HG03571 (cell line): ENCODE measurements at regions not wholly inside any gene's neighbourhood (a gene's known extent, or its start where the extent isn't known, plus 50 kb on each side); places are given as distances from the start of the nearest gene placed in this dataset.

ENCODE experiments used
- ATAC-seq: cut with Tn5 transposase; IDR thresholded peaks from one replicate; pipeline ENCODE4 v1.9.1; 2021; ENCODE audit not compliant: unreplicated experiment

- no peak for ATAC-seq
Measured at GRCh38 chr5:158082696-158083287, 223.8 kb upstream of the CLINT1 start.

- no peak for ATAC-seq
Measured at GRCh38 chr5:158080112-158080511, 221.2 kb upstream of the CLINT1 start.

DNA sequence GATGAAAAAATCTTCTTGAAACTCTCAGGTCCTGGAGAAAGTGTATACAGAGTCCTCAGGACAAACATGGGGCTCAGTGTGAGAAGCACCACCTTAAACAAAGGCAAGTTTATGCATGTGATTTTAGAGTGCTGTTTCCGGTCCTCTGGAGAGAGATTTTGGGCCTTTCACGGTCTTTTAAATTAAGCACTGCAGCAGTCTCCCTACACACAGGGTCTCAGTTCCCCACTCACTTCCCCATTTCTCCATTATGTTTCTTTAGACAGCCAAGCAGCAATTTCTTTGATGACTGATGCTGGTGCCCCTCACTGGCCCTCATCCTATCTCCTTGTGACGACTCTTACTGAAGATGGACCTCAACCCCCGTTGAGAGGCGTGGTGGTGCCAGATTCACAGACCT, 220.2 kb upstream of the CLINT1 start:
- no peak for ATAC-seq

- ATAC-seq = no peak
Measured at GRCh38 chr5:158074992-158075769, 216.2 kb upstream of the CLINT1 start.

GRCh38 chr5:158074597-158074991, 215.6 kb upstream of the CLINT1 start:
- no peak for ATAC-seq

- no peak for ATAC-seq
Measured at GRCh38 chr5:158070859-158071258, 211.9 kb upstream of the CLINT1 start.

GRCh38 chr5:158069838-158070237, 210.9 kb upstream of the CLINT1 start:
- no peak for ATAC-seq

DNA sequence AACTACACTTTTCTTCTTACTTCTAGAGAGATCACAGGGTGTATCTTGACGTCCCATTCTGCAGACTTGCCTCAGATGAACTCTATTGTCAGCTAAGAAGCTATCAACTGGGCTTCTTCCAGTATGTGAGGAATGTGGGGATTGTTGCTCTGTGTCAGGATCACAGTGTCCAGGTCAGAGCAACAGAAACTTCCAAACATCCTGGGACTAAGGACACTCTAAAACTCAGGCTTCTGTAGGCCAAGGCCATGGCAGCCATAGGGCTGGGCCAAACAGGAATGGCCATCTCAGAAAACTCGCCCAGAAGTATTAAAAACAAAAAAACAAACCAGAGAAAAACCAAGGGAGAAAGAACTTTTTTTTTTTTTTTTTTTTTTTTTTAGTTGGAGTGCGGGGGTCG, 210.0 kb upstream of the CLINT1 start:
- ATAC-seq = no peak

- ATAC-seq = no peak
Measured at GRCh38 chr5:158066076-158066475, 207.1 kb upstream of the CLINT1 start.

DNA sequence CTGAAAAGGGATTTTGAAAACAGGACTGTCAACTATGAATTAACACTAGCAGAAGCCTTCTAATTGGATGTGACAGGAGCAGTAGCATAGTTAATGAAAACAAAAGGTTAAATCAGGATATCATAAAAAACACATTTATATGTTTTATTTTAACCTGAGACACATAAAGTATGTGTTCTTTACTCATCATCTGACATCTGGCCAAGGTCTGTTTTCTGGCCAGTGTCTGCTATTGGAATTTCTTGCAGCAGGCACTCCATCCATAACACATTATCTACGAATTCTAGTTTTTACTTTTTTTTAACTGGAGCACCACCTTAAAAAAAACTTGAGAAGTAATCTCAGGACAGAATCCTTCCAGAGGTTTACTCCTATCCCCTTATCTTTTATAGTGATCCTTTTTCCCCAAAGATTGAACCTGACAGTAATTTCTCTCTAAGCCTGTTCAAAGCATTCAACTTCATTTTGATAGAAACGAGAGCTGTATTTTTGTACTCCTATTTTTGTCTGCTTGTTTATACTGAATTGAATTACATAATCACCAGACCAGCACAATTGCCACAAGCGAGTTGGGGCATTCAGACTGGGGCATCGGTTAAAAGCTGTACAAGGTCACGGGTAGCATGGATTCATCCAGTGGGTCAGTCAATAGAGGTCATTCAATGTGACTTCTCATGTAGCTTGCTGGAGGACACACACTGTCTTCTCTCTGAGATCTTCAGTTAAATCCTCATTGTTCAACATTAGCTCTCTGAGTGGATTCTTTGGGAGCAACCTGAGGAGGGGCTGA, 205.6 kb upstream of the CLINT1 start:
- no peak for ATAC-seq

DNA sequence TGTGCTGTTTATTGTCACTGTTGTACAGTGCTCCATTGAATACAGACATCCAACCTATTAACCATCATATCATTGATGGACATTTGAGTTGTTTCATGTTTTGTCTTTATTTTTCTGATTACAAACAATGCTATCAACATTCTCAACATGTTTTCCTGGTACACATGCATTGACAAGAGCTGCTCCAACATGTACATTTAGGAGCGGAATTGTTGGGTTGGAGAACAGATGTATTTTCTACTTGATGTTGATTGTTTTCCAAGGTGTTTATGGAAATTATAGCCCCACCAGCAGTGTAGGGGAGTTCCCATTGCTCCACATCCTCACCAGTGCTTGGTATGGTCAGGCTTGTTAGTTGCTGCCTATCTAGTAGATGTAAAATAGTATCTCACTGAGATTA, 204.1 kb upstream of the CLINT1 start:
- ATAC-seq = no peak

DNA sequence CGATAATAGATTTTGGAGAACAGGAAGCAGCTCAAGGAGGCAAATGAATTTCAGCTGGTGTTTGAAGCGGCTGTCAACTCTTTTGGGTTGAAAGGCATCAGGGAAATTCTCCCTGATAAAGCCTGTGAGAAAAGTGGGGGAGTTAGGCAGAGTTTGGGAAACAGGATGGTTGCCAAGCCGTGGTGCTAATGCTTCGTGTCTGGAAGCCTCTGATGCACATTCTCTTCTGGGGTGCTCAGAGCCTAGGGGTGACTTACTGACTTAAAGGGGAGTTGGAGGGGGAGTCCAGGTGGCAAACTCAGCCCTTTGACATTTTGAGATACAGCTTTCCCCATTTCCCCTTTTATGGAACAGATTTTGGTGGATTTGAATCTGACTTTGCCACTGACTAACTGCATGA, 202.5 kb upstream of the CLINT1 start:
- ATAC-seq = no peak

- no peak for ATAC-seq
Measured at GRCh38 chr5:158060212-158060611, 201.3 kb upstream of the CLINT1 start.

DNA sequence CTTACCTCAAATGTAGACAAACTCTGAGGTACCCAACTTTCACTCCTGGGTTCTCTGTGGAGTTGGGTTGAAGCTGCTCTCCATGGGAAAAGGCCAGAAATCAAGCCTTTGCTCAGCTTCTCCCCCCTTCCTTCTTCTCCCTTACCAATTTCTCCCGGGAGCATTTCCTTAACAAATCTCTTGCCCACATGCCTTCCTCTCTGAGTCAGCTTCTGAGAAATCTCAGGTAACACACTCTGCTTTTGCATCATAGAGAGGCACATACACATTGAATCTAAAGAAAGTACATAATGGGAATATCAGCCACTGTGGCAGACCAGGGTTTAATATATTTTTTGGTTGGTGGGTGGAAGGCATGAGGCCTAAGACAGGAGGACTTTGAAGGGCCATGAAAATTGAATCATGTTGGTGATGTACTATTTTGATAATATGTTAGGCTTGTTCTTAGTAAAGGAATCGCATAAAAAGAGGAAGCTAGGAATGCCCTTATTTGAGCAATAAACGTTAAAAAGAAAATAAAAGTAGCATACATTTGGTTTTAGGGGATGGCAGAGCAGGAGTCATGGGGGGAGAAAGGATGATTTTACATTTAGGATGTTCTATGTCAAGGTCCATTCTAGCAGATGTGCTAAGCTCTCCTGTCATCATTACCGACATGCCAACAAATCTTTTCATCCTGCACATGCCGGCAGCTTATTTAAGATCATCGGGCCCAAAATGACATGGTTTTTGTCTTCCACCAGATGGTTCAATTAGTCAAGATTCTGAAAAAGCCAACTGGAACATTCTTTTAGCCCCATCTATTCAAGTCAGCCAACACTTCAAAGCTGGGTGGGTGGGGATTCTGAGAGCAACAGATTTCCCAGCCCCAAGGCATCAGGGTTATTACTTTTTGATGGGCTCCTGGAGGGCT, 199.5 kb upstream of the CLINT1 start:
- ATAC-seq = no peak

DNA sequence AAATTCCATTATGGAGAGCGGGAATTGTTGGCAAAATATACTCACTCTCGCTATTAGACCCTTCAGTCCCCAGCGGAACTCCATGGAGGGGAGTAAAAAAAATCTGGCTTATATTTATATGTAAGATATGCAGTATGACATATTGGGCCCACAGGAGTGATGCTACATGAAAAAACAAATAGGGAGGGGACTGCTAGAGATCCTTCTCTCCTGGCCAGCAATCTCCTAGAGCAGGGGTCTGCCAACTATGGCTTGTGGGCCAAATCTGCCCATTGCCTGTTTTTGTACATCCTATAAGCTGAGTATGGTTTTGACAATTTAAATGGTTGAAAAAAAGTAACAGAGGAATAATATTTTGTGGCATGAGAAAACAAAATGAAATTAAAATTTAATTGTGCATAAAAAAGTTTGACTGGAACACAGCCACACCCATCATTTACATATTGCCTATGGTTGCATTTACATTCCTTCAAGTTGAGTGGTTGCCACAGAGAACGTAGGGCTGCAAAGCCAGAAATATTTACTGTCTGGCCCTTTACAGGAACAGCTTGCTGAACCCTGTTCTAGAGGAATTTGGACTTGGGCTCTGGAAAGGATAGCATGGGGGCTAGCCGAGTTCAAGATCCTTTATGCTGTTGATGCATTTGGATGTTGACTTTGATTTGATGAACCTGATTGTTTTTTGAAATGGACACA, 197.3 kb upstream of the CLINT1 start:
- ATAC-seq = no peak

DNA sequence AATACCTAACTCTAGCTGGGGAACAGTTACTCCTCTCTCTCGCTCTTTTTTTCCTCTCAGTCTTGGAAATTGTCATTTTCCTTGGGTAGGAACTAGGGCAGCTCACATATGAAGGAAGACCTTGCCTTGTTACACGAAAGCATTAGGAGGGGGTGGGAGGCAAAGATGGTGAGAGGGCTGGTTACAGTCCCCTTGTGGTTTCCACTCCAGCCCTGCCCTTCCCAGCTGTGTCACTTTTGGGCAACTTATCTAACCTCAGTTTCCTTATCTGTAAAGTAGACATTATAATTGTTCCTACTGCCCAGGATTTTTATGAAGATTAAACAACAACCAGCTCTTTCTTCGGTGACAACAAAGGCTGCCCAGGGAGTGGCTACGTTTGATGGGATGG, 196.2 kb upstream of the CLINT1 start:
- no peak for ATAC-seq

DNA sequence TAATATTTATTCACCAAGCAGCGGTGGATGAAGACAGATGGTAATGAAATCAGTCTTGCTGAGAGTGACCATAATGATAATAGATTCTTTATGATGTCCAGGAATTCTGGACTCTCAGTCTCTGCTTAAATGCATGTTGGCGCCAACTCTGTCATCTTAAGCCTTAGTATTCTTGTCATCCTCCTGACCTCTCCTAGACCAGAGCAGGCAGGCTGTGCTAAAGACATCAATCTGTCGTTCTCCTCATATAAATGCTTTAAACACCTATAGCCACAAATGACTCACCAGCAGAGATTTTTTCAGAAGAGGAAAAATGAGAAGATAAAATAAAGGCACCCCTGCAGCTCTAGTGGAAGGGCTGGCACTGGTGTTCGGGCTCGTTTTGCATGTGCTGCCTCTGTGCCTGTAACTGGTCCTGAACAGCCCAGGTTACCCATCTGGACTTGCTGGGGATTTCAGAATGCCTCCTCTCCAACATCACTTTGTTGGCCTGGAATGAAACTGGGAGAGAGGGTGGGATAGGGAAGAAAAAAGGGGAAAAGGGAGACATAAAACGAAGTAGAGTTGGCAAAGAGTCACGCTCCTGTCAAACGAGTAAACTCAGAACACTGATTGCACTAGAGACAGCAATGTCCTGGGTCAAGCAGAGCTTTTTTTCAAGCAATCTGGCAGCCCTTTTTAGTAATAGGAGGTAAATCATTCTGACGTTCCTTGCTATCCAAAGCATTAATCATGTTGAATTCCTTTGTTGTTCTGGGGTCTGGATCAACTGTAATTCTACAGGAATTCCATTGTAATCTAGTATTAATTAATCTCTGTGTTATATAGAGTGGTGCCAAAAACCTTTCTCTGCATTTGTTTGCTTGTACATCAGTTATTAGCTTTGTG, 195.5 kb upstream of the CLINT1 start:
- no peak for ATAC-seq

DNA sequence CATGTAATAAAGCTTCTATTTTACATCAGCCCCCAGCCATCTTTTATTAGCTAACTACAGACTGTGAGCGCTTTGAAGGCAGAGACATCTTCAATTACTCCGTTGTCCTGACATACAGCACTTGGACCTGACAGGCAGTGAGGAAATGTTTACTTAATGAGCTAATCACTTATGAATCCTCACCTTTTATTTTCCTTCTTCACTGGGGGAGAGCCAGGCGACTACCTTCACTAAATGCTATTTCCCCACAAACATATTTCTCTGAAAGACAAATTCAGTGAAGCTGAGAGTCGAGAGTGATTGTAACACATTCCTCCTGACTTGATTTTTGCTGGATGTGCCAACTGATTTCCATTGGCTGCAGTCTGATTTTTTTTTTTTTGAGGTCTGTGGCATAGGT, 192.1 kb upstream of the CLINT1 start:
- ATAC-seq = no peak

DNA sequence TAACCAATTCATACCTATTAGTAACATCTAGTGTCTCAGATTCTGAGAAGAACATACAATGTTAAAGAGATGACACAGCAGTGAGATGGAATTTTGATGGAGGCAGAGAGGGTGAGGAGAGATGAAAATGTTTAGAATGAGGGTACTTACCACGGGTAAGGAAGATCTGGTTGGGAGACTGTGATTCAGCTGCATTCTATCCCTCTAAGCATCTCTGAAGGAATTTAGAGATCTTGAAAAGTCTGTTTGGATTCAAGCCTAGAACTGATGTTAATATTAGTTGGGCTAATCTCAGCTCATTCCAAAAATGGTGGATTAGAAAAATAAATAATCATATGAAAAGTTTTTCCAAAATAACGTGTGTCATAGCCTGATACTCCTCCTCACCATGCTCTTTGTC, 191.5 kb upstream of the CLINT1 start:
- no peak for ATAC-seq

DNA sequence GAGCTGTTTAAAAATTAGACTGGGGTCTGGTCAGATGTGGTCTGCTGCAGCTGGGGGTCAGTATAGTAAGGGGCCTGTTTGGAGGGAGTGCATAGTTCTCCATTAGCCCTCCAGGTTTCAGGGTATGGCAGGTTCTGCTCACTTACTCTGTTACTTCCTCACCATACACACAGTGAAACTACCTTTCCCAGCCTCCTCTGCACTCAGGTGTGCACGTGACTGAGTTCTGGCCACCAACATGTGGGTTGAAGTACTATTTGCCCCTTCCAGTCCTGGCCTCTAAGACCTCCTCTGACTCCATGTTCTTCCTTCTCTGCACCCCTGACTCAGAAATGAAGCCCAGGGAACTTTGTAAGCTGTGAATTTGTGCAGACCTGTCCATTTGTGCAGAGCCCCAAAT, 190.5 kb upstream of the CLINT1 start:
- no peak for ATAC-seq
